NCI-H748 (cell line): ENCODE measurements at regions not wholly inside any gene's neighbourhood (a gene's known extent, or its start where the extent isn't known, plus 50 kb on each side); places are given as distances from the start of the nearest gene placed in this dataset.
"Not testable (repeated sequence)": the region's sequence is repeated elsewhere in the genome, so short reads cannot be mapped to it uniquely, and the experiment has no call there.

Experiments used
- DNase-seq: peaks from one replicate; lab custom pipeline; 2025; ENCODE audit not compliant: unreplicated experiment; lab: John Stamatoyannopoulos, UW

- no peak for DNase-seq
These were observed 62.4 kb downstream of the CRYBB2 start for GRCh38 chr22:25281675-25282345.

- no peak for DNase-seq
These were observed 62.9 kb downstream of the CRYBB2 start for GRCh38 chr22:25282346-25282670.

GRCh38 chr22:25282671-25283561 is 63.5 kb downstream of the CRYBB2 start:
- no peak for DNase-seq

GRCh38 chr22:25288481-25288880 is 69.0 kb downstream of the CRYBB2 start:
- not testable (repeated sequence) for DNase-seq

- not testable (repeated sequence) for DNase-seq
These were observed 82.5 kb downstream of the CRYBB2 start for GRCh38 chr22:25301912-25302311.

- not testable (repeated sequence) for DNase-seq
These were observed 90.1 kb downstream of the CRYBB2 start for GRCh38 chr22:25309586-25309985.

GRCh38 chr22:25311924-25312323 is 92.5 kb downstream of the CRYBB2 start:
- DNase-seq: not testable (repeated sequence)

- DNase-seq: no peak
These were observed 98.8 kb downstream of the CRYBB2 start for GRCh38 chr22:25318081-25318823.

- DNase-seq: no peak
These were observed 107.7 kb downstream of the CRYBB2 start for GRCh38 chr22:25327018-25327755.

DNA sequence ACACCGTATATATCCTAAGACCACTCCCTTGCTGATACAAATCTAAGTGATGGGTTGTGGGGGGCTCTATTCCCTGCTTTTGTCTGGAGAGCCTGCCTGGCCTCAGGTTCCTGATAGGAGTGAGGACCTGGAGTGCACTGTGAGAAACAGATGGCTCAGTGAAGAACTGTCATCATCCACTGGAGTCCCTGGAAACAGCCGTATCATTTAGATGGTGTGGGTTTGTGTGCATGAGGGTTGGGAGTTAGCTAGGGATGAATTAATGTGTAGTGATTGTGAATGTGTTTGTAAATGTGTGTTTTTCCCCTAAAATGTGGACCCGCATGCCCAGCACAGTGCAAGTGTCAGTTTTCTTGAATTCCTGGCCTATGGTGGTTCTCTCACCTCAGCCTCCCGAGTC is 111.6 kb downstream of the CRYBB2 start:
- no peak for DNase-seq

DNA sequence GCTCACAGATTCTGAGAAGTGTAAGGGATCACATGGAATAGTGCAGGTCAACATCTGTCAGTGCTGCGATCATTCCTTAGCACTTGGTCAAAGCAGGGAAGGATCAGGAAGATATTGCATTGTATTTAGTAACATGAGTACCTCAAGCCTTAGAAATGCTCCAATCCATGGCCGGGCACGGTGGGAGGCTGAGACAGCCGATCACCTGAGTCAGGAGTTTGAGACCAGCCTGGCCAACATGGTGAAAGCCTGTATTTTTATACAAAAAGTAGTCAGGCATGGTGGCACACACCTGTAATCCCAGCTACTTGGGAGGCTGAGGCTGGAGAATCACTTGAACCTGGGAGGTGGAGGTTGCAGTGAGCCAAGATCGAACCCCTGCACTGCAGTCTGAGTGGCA is 112.5 kb downstream of the CRYBB2 start:
- DNase-seq: not testable (repeated sequence)

DNA sequence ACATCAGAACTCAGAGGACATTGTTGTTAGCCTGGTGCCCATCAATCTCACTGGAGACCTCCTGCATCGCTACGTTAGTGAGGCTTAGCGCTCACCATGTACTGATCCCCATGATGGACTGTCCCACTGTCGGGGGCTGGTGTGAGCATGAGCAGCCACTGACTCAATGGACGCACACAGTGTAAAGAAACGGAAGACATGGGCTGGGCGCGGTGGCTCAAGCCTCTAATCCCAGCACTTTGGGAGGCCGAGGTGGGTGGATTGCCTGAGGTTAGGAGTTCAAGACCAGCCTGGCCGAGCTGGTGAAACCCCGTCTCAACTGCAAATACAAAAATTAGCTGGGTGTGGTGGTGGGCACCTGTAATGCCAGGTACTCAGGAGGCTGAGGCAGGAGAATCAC is 112.9 kb downstream of the CRYBB2 start:
- no peak for DNase-seq

DNA sequence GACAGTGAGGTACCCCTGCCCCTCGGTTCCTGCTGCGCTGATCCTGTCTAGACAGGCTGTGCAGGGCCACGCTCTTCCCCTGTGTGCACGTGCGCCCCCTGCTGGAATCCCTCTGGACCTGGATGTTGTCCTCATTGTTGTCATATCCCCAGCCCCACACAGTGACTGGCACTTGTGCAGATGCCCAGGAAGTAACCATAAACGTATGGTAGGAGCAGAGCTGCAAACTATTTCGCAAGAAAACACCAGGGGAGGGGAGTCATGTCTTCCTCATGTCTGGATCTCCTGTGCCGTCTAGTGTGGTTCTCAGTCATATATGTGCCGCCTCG is 114.7 kb downstream of the CRYBB2 start:
- peak; percentile 56 for DNase-seq

- DNase-seq: not testable (repeated sequence)
These were observed 115.2 kb downstream of the CRYBB2 start for GRCh38 chr22:25334631-25335030.

- not testable (repeated sequence) for DNase-seq
These were observed 115.8 kb downstream of the CRYBB2 start for GRCh38 chr22:25335276-25335675.

- DNase-seq: not testable (repeated sequence)
These were observed 121.1 kb downstream of the CRYBB2 start for GRCh38 chr22:25340536-25340935.

- DNase-seq: peak; percentile 38
These were observed 124.9 kb downstream of the CRYBB2 start for GRCh38 chr22:25344366-25344765.

DNA sequence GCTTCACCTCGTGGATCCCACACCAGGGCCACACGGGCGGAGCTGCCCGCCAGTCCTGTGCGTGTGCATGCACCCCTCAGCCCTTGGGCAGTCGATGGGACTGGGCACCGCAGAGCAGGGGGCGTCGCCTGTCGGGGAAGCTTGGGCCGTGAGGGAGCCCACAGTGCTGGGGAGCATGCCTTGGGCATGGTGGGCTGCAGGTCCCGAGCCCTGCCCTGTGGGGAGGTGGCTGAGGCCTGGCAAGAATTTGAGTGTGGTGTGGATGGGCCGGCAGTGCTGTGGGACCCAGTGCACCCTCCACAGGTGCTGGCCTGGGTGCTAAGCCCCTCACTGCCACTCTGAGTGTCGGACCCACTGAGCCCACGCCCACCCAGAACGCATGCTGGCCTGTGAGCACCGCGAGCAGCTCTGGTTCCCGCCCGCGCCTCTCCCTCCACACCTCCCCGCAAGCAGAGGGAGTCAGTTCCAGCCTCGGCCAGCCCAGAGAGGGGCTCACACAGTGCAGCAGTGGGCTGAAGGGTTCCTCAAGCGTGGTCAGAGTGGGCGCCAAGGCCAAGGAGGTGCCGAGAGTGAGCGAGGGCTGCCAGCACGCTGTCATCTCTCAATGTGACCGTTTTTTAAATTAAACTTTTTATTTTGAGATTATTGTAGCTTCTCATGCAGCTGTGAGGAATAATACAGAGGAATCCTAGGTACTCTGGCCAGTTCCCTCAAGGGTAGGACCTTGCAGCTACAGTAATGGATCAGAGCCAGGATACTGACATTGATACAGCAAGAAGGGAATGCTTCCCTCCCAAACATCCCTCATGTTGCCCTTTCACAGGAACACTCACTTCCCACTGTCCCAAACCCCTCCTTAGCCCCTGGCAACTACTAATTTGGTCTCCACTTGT is 127.7 kb downstream of the CRYBB2 start:
- DNase-seq: no peak

DNA sequence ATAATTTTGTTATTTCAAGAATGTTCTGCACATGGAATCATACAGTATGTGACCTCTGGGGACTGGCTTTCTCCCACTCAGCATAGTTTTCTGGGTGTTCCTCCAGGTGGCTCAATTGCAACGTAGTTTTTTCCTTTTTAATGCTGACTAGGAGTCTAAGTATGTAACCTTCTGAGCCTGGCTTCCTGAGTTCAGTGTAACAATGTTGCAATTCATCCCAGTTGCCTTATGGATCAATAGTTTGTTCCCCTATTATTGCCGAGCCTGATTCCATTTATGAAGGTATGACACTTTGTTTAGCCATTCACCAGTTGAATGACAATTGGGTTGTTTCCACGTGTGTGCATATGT is 128.3 kb downstream of the CRYBB2 start:
- no peak for DNase-seq

GRCh38 chr22:25348391-25348790 is 129.0 kb downstream of the CRYBB2 start:
- no peak for DNase-seq
